GM12864 (cell line): ENCODE measurements at regions not wholly inside any gene's neighbourhood (a gene's known extent, or its start where the extent isn't known, plus 50 kb on each side); places are given as distances from the start of the nearest gene placed in this dataset.

Source experiments
- DNase-seq: peaks from one replicate; pipeline ENCODE4 v3.0.0-alpha.2; 2011; ENCODE audit warnings: low read depth
- H3K4me3 ChIP-seq: 2 replicates; pipeline ENCODE4 v1.5.1; 2011; ENCODE audit warnings: mild to moderate bottlenecking, low read depth, low read length, control low read depth
- TF ChIP-seq, protein P1 (sequence below): IDR thresholded peaks from 2 replicates; pipeline ENCODE4 v1.5.1; 2011; ENCODE audit warnings: low read depth, mild to moderate bottlenecking, moderate library complexity, low read length, control low read depth, inconsistent platforms; ENCODE audit errors: missing control alignments

DNA sequence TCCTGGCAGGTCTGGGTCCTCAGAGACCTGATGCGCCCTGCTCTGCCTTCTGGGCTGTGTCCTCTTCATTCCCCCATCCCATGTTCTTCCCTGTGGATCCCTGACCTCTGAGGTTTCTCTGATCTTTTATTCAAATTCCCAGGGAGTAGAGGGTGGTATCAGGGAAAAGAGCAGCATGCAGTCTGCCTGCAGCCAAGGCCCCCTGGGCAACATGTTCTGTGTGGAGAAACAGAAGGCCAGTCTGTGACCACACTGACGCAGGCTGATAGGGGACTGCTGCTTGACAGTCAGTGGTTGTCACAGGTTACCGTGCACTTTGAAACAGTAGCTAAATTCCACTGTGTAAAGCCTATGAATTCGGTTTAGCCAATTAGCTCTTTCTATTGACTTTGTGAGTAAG lies 156.6 kb upstream of the IRX2 start:
- DNase-seq, result no peak
- TF ChIP-seq, protein P1, sequence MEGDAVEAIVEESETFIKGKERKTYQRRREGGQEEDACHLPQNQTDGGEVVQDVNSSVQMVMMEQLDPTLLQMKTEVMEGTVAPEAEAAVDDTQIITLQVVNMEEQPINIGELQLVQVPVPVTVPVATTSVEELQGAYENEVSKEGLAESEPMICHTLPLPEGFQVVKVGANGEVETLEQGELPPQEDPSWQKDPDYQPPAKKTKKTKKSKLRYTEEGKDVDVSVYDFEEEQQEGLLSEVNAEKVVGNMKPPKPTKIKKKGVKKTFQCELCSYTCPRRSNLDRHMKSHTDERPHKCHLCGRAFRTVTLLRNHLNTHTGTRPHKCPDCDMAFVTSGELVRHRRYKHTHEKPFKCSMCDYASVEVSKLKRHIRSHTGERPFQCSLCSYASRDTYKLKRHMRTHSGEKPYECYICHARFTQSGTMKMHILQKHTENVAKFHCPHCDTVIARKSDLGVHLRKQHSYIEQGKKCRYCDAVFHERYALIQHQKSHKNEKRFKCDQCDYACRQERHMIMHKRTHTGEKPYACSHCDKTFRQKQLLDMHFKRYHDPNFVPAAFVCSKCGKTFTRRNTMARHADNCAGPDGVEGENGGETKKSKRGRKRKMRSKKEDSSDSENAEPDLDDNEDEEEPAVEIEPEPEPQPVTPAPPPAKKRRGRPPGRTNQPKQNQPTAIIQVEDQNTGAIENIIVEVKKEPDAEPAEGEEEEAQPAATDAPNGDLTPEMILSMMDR, result no peak
- H3K4me3 ChIP-seq, result no peak overlapping the region

DNA sequence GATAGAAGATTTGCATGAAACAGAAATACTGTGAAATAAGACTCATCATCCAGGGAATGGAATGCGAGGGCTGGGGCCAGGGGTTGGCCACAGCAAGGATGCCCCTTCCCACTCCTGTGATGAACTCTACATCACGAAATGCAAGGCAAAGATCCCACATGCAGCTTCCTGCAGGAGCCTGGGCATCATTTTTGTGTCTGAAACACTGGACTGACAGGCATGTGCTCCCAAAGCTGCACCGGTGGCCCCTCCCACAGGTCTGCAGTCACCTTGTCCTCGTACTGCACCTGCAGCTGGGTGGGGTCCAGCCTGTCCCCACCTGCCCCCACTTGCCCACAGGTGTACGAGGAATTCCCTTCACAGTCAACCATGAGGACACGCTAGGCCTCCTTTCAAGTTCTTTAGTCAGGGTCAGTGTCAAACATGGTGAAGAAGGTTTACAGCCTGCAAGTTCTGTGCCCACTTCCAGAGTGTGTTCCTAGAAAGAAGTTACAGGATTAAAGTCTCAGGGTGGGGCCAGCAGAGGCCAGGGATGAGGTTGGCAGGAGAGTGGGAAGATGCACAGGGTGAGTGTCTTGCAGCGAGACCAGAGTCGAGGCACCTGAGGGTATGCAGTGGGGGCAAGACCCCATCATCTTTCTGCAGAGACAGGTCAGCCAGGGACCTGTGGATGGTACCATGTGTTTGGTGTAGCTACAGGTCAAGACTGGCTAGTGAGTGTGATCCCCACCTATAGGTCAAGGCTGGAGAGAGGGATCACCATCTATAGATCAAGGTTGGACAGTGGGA lies 155.0 kb upstream of the IRX2 start:
- no peak for DNase-seq
- TF ChIP-seq, protein P1, result no peak
- H3K4me3 ChIP-seq, result no peak overlapping the region

DNA sequence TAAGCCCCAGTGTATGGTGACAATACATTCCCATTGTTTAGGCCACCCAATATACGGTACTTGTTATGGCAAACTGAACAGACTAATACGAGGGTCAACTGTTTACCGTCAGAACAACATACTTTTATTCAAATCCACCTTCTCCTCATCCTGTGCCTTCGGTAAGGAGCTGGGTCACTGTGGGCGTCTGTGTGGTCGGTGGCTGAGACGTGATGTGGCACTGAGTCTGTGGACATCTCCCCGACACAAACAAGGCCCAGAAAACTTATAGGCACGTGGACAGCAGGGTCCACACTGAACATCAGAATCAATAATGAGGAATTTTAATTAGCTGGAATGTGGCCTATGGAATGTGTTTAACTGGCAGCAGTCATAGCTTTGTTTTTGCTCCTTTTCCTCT lies 154.3 kb upstream of the IRX2 start:
- TF ChIP-seq, protein P1, result no peak
- DNase-seq, result no peak
- no peak overlapping the region for H3K4me3 ChIP-seq

DNA sequence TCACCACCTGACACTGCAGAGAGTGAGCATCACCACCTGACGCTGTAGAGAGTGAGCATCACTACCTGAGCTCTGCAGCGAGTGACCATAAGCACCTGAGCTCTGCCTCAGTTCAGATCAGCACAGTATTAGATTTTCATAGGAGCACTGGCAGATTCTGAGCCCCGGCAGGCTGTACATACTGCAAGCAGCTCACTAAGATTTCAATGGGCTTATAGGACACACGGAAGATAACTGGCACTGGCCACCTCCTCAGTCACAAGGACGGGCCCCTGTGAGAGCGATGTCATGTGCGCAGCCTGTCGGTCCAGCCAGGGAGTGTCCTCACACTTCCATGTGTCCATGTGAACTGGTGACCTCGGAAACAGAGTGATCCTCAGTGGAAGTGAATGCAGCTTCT lies 153.5 kb upstream of the IRX2 start:
- DNase-seq, result no peak
- TF ChIP-seq, protein P1, result no peak
- no peak overlapping the region for H3K4me3 ChIP-seq

DNA sequence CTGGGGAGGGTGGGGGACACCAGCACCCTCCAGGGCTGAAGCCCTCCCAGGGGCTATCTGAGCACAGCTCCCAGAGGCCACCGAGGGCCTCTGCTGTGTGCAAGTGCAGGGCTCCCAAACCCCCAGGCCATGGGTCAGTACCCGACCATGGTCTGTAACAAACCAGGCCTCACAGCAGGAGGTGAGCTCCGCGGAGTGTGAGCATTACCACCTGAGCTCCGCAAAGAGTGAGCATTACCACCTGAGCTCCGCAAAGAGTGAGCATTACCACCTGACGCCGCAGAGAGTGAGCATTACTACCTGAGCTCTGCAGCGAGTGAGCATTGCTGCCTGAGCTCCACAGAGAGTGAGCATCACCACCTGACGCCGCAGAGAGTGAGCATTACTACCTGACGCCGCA lies 152.9 kb upstream of the IRX2 start:
- no peak overlapping the region for H3K4me3 ChIP-seq
- DNase-seq, result no peak
- TF ChIP-seq, protein P1, result no peak

DNA sequence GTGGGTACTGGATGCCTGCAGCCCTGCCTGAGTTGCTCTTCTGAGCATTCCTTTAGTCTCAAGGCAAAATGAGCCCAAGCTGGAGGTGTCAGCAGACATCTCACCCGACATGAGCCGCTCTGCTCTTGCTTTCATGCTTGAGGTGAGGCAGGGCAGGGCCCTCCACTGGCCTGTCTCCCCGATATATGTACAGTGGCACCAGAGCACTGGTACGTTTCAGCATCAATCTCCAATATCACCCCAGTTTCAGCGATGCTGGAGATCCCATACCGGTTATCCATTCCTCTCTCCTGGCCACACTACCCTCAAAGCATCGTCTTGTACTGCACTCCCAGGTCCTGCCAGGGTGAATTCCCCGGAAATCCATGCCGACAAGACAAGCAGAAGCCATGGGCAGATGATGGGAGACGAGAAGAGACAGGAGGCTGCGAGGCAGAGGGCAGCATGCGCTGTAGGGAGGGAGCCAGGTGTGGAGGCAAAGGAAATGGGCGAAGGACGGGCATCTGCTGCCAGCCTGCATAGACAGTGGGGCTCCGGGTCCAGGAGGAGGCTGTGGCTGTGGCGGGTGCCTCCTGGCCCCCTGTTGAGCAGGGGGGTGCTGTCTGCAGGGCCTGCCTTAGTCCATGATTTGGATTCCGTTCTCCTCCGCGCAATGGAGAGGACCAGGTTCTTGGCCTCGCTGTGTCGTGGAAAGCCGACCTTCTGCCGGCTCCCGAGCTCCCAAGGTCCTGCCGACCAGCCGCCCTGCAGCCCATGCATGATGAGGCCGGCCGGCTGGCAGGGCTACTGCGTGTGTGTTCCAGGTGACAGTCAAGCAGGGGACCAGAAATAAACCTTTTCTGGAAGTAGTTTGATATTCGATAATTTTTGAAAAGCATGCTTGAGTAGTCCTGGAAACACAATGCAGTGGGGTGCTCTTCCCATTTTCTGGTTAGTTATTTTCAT lies 152.2 kb upstream of the IRX2 start:
- no peak overlapping the region for H3K4me3 ChIP-seq
- DNase-seq, result no peak
- TF ChIP-seq, protein P1, result no peak
